Liver (tissue), 7 donors: ENCODE measurements at regions not wholly inside any gene's neighbourhood (a gene's known extent, or its start where the extent isn't known, plus 50 kb on each side); places are given as distances from the start of the nearest gene placed in this dataset.
"Not testable (repeated sequence)": the region's sequence is repeated elsewhere in the genome, so short reads cannot be mapped to it uniquely, and the experiment has no call there.

ENCODE experiments used
- DNase-seq: peaks from one replicate; pipeline ENCODE4 v3.0.0-alpha.2; 2017; ENCODE audit warnings: low spot score
- H3K27ac ChIP-seq, 2 donors: one replicate each; pipeline ENCODE4 v1.7.0; 2013; ENCODE audit warnings: inconsistent platforms in 2 of 2, low read length in 2 of 2, control low read depth in 1 of 2, low read depth in 1 of 2, mild to moderate bottlenecking in 1 of 2
- H3K27me3 ChIP-seq, 4 donors: one replicate each; pipeline versions ENCODE4 v1.6.1 to v1.7.0; 2013; ENCODE audit warnings: low read length in 3 of 4, inconsistent platforms in 1 of 4, mild to moderate bottlenecking in 1 of 4, moderate library complexity in 1 of 4; ENCODE audit not compliant: control insufficient read depth in 4 of 4, insufficient read depth in 4 of 4
- H3K36me3 ChIP-seq, 4 donors: one replicate each; pipeline versions ENCODE4 v1.6.1 to v1.7.0; 2013; ENCODE audit warnings: low read length in 3 of 4, mild to moderate bottlenecking in 3 of 4, low read depth in 1 of 4, moderate library complexity in 1 of 4; ENCODE audit not compliant: control insufficient read depth in 4 of 4, insufficient read depth in 3 of 4
- H3K4me1 ChIP-seq, 4 donors: one replicate each; pipeline versions ENCODE4 v1.6.1 to v1.7.0; 2013; ENCODE audit warnings: low read length in 3 of 4, mild to moderate bottlenecking in 3 of 4, moderate library complexity in 1 of 4; ENCODE audit not compliant: control insufficient read depth in 4 of 4, insufficient read depth in 4 of 4
- H3K4me3 ChIP-seq, 3 donors: one replicate each; pipeline versions ENCODE4 v1.6.1 to v1.7.0; 2013; ENCODE audit warnings: low read length in 3 of 3, control low read depth in 1 of 3, low read depth in 1 of 3, mild to moderate bottlenecking in 1 of 3
- H3K9ac ChIP-seq, 2 donors: one replicate each; pipeline ENCODE4 v1.7.0; 2013; ENCODE audit warnings: low read length in 2 of 2, mild to moderate bottlenecking in 2 of 2, moderate library complexity in 2 of 2, control low read depth in 1 of 2, low read depth in 1 of 2
- H3K9me3 ChIP-seq, 4 donors: one replicate each; pipeline versions ENCODE4 v1.6.1 to v1.7.0; 2013; ENCODE audit warnings: low read length in 3 of 4; ENCODE audit not compliant: control insufficient read depth in 4 of 4
- EGR1 ChIP-seq, 2 donors: IDR thresholded peaks; 2 replicates each; pipeline ENCODE4 v1.6.1; 2016 to 2018; ENCODE audit warnings: antibody characterized with exemption in 2 of 2, low read depth in 2 of 2
- FOXA1 ChIP-seq: IDR thresholded peaks from 2 replicates; pipeline ENCODE4 v1.6.1; 2016; ENCODE audit warnings: antibody characterized with exemption
- FOXA2 ChIP-seq: IDR thresholded peaks from 2 replicates; pipeline ENCODE4 v1.6.1; 2016; ENCODE audit warnings: antibody characterized with exemption
- GABPA ChIP-seq, 2 donors: IDR thresholded peaks in 1 of 2; conservative IDR thresholded peaks in 1 of 2; 2 replicates each; pipeline ENCODE4 v1.6.1; 2016; ENCODE audit warnings: antibody characterized with exemption in 2 of 2, mild to moderate bottlenecking in 1 of 2, moderate library complexity in 1 of 2
- HNF4A ChIP-seq, 2 donors: conservative IDR thresholded peaks; 2 replicates each; pipeline ENCODE4 v1.6.1; 2016; ENCODE audit warnings: antibody characterized with exemption in 2 of 2, mild to moderate bottlenecking in 2 of 2
- HNF4G ChIP-seq: IDR thresholded peaks from 2 replicates; pipeline ENCODE4 v1.6.1; 2016; ENCODE audit warnings: antibody characterized with exemption
- JUND ChIP-seq, 2 donors: IDR thresholded peaks; 2 replicates each; pipeline ENCODE4 v1.6.1; 2016; ENCODE audit warnings: antibody characterized with exemption in 2 of 2
- MAX ChIP-seq: IDR thresholded peaks from 2 replicates; pipeline ENCODE4 v1.6.1; 2016; ENCODE audit warnings: antibody characterized with exemption
- NR2F2 ChIP-seq: IDR thresholded peaks from 2 replicates; pipeline ENCODE4 v1.6.1; 2016; ENCODE audit warnings: antibody characterized with exemption
- RAD21 ChIP-seq, 2 donors: IDR thresholded peaks; 2 replicates each; pipeline ENCODE4 v1.6.1; 2016; ENCODE audit warnings: antibody characterized with exemption in 2 of 2, mild to moderate bottlenecking in 2 of 2
- REST ChIP-seq: IDR thresholded peaks from 2 replicates; pipeline ENCODE4 v1.6.1; 2016; ENCODE audit warnings: antibody characterized with exemption, mild to moderate bottlenecking
- RXRA ChIP-seq, 2 donors: IDR thresholded peaks; 2 replicates each; pipeline ENCODE4 v1.6.1; 2017 to 2018; ENCODE audit warnings: antibody characterized with exemption in 2 of 2, mild to moderate bottlenecking in 1 of 2
- TAF1 ChIP-seq: conservative IDR thresholded peaks from 2 replicates; pipeline ENCODE4 v1.6.1; 2016; ENCODE audit warnings: antibody characterized with exemption, mild to moderate bottlenecking
- YY1 ChIP-seq: IDR thresholded peaks from 2 replicates; pipeline ENCODE4 v1.6.1; 2016; ENCODE audit warnings: antibody characterized with exemption, mild to moderate bottlenecking
- ZBTB33 ChIP-seq: IDR thresholded peaks from 2 replicates; pipeline ENCODE4 v1.6.1; 2016; ENCODE audit warnings: antibody characterized with exemption
- WGBS: extraction: QIAGEN DNeasy Blood & Tissue Kit; methylation state at CpG from one replicate; pipeline ENCODE4 v1.1.7; 2013; 5-methylcytosine and 5-hydroxymethylcytosine counted together
- donor health status: healthy.
- donor health status: healthy.
- donor health status: healthy.
- donor health status: healthy.

- 93% methylated on average over 13 of the region's 13 CpGs for WGBS
- H3K27me3 ChIP-seq, H3K9me3 ChIP-seq, H3K9ac ChIP-seq, DNase-seq, H3K4me3 ChIP-seq, H3K4me1 ChIP-seq, H3K27ac ChIP-seq, H3K36me3 ChIP-seq: not testable (repeated sequence)
Measured at GRCh38 chr15:53923741-53924140, 54.5 kb upstream of the UNC13C start.

GRCh38 chr15:53918180-53919079 is 59.8 kb upstream of the UNC13C start:
- WGBS: 49% methylated on average over 11 of the region's 11 CpGs
- Histone ChIP-seq H3K36me3 (no peaks in the 10 kb centered on the region), H3K9ac (no peak overlapping the region), H3K4me1 (no peaks in the 10 kb centered on the region), H3K27me3 (peaks cover 0 to 2% (median 0%) of the 10 kb centered on the region in 4 donors), H3K27ac (no peak overlapping the region), H3K4me3 (no peak overlapping the region), H3K9me3 (no peaks in the 10 kb centered on the region)
- TF ChIP-seq MAX (no peak), FOXA2 (no peak), RAD21 (IDR thresholded peaks at IDR 0.05) (no peak), JUND (IDR thresholded peaks at IDR 0.05) (no peak), FOXA1 (no peak), HNF4A (conservative IDR thresholded peaks at IDR 0.05) (no peak), ZBTB33 (no peak), TAF1 (no peak), EGR1 (IDR thresholded peaks at IDR 0.05; ENCODE audit: low read depth in 2 of 2) (no peak), HNF4G (no peak), YY1 (no peak)
- DNase-seq: no peak

- 79% methylated on average over 2 of the region's 2 CpGs for WGBS
- no peak for TF ChIP-seq REST
- no peak for TF ChIP-seq FOXA1
- TF ChIP-seq FOXA2: no peak
- TF ChIP-seq RXRA (IDR thresholded peaks at IDR 0.05): no peak
- TF ChIP-seq ZBTB33: no peak
- TF ChIP-seq HNF4A (conservative IDR thresholded peaks at IDR 0.05): no peak
- no peak for TF ChIP-seq NR2F2
- TF ChIP-seq GABPA (IDR thresholded peaks at IDR 0.05 in 1 of 2, conservative IDR thresholded peaks at IDR 0.05 in 1 of 2): no peak
- no peak for TF ChIP-seq YY1
- TF ChIP-seq RAD21 (IDR thresholded peaks at IDR 0.05): no peak
- TF ChIP-seq JUND (IDR thresholded peaks at IDR 0.05): no peak
- Histone ChIP-seq H3K27ac (no peak overlapping the region), H3K27me3 (no peaks in the 10 kb centered on the region), H3K9me3 (no peaks in the 10 kb centered on the region), H3K36me3 (no peaks in the 10 kb centered on the region), H3K4me3 (no peak overlapping the region), H3K4me1 (no peaks in the 10 kb centered on the region), H3K9ac (no peak overlapping the region)
- no peak for DNase-seq
Measured at GRCh38 chr15:53917109-53917508, 61.1 kb upstream of the UNC13C start.
